GM12878 (cell line): ENCODE measurements at regions not wholly inside any gene's neighbourhood (a gene's known extent, or its start where the extent isn't known, plus 50 kb on each side); places are given as distances from the start of the nearest gene placed in this dataset.

ENCODE experiments used
- CHD4 ChIP-seq: fragments of 200-600 bp; sonication (generic); IDR thresholded peaks from 2 replicates; pipeline ENCODE4 v1.6.1; 2016; ENCODE audit warnings: mild to moderate bottlenecking
- DPF2 ChIP-seq: fragments of 450-650 bp; IDR thresholded peaks from 2 replicates; pipeline ENCODE4 v1.6.1; 2017; ENCODE audit warnings: mild to moderate bottlenecking
- EP300 ChIP-seq, 2 experiments: fragments of 150-350 bp in 1 of 2; IDR thresholded peaks; 2 replicates each; pipeline ENCODE4 v1.6.1; 2011 to 2012; ENCODE audit warnings: low read depth in 2 of 2, low read length in 2 of 2, borderline replicate concordance in 1 of 2, improper control_type of control experiment in 1 of 2, inconsistent platforms in 1 of 2; ENCODE audit not compliant: control insufficient read depth in 1 of 2
- FOXM1 ChIP-seq: IDR thresholded peaks from 2 replicates; pipeline ENCODE4 v1.6.1; 2012; ENCODE audit warnings: low read depth, mild to moderate bottlenecking, inconsistent platforms, low read length, moderate library complexity
- IKZF2 ChIP-seq, 2 experiments: fragments of 450-650 bp; IDR thresholded peaks; 2 replicates each; pipeline ENCODE4 v1.6.1; 2017; ENCODE audit warnings: mild to moderate bottlenecking in 2 of 2, moderate library complexity in 2 of 2
- MEF2A ChIP-seq: IDR thresholded peaks from 2 replicates; pipeline ENCODE4 v1.6.1; 2011; ENCODE audit warnings: low read depth, mild to moderate bottlenecking, low read length, moderate library complexity; ENCODE audit not compliant: insufficient read depth
- RCOR1 ChIP-seq: conservative IDR thresholded peaks from 2 replicates; pipeline ENCODE4 v1.6.1; 2012; ENCODE audit warnings: low read depth, low read length, improper control_type of control experiment
- SMARCA5 ChIP-seq: fragments of 450-650 bp; IDR thresholded peaks from 2 replicates; pipeline ENCODE4 v1.6.1; 2017; ENCODE audit warnings: mild to moderate bottlenecking
- ZBTB4 ChIP-seq: fragments of 450-650 bp; formaldehyde crosslinking; IDR thresholded peaks from 2 replicates; pipeline ENCODE4 v1.4.0; 2022; ENCODE audit warnings: mild to moderate bottlenecking, moderate library complexity
- TF ChIP-seq, protein P1 (sequence below): IDR thresholded peaks from 2 replicates; pipeline ENCODE4 v1.6.1; 2012; ENCODE audit warnings: improper control_type of control experiment, low read depth, low read length; ENCODE audit not compliant: insufficient replicate concordance
- TF ChIP-seq, protein P2 (sequence below): IDR thresholded peaks from 2 replicates; pipeline ENCODE4 v1.6.1; 2012; ENCODE audit warnings: mild to moderate bottlenecking, low read depth, low read length
- TF ChIP-seq, protein P3 (sequence below): IDR thresholded peaks from 2 replicates; pipeline ENCODE4 v1.6.1; 2011; ENCODE audit warnings: mild to moderate bottlenecking, low read depth, low read length, moderate library complexity; ENCODE audit not compliant: insufficient replicate concordance
- TF ChIP-seq, protein P4 (sequence below), 3 experiments: IDR thresholded peaks in 2 of 3; conservative IDR thresholded peaks in 1 of 3; 2 replicates each; pipeline ENCODE4 v1.5.1; 2011; ENCODE audit warnings: low read depth in 3 of 3, low read length in 3 of 3, mild to moderate bottlenecking in 3 of 3, control low read depth in 2 of 3, moderate library complexity in 2 of 3, inconsistent platforms in 1 of 3, mixed read lengths in 1 of 3; ENCODE audit not compliant: control insufficient read depth in 2 of 3, insufficient read depth in 1 of 3; ENCODE audit errors: extremely low read depth in 1 of 3

- TF ChIP-seq SMARCA5: no peak
- TF ChIP-seq, protein P1, sequence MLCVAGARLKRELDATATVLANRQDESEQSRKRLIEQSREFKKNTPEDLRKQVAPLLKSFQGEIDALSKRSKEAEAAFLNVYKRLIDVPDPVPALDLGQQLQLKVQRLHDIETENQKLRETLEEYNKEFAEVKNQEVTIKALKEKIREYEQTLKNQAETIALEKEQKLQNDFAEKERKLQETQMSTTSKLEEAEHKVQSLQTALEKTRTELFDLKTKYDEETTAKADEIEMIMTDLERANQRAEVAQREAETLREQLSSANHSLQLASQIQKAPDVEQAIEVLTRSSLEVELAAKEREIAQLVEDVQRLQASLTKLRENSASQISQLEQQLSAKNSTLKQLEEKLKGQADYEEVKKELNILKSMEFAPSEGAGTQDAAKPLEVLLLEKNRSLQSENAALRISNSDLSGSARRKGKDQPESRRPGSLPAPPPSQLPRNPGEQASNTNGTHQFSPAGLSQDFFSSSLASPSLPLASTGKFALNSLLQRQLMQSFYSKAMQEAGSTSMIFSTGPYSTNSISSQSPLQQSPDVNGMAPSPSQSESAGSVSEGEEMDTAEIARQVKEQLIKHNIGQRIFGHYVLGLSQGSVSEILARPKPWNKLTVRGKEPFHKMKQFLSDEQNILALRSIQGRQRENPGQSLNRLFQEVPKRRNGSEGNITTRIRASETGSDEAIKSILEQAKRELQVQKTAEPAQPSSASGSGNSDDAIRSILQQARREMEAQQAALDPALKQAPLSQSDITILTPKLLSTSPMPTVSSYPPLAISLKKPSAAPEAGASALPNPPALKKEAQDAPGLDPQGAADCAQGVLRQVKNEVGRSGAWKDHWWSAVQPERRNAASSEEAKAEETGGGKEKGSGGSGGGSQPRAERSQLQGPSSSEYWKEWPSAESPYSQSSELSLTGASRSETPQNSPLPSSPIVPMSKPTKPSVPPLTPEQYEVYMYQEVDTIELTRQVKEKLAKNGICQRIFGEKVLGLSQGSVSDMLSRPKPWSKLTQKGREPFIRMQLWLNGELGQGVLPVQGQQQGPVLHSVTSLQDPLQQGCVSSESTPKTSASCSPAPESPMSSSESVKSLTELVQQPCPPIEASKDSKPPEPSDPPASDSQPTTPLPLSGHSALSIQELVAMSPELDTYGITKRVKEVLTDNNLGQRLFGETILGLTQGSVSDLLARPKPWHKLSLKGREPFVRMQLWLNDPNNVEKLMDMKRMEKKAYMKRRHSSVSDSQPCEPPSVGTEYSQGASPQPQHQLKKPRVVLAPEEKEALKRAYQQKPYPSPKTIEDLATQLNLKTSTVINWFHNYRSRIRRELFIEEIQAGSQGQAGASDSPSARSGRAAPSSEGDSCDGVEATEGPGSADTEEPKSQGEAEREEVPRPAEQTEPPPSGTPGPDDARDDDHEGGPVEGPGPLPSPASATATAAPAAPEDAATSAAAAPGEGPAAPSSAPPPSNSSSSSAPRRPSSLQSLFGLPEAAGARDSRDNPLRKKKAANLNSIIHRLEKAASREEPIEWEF: no peak
- TF ChIP-seq IKZF2 (IDR thresholded peaks at IDR 0.05): no peak
- TF ChIP-seq EP300 (IDR thresholded peaks at IDR 0.05; ENCODE audit: borderline replicate concordance in 1 of 2, control insufficient read depth in 1 of 2, low read depth in 2 of 2, low read length in 2 of 2): no peak
- TF ChIP-seq, protein P2, sequence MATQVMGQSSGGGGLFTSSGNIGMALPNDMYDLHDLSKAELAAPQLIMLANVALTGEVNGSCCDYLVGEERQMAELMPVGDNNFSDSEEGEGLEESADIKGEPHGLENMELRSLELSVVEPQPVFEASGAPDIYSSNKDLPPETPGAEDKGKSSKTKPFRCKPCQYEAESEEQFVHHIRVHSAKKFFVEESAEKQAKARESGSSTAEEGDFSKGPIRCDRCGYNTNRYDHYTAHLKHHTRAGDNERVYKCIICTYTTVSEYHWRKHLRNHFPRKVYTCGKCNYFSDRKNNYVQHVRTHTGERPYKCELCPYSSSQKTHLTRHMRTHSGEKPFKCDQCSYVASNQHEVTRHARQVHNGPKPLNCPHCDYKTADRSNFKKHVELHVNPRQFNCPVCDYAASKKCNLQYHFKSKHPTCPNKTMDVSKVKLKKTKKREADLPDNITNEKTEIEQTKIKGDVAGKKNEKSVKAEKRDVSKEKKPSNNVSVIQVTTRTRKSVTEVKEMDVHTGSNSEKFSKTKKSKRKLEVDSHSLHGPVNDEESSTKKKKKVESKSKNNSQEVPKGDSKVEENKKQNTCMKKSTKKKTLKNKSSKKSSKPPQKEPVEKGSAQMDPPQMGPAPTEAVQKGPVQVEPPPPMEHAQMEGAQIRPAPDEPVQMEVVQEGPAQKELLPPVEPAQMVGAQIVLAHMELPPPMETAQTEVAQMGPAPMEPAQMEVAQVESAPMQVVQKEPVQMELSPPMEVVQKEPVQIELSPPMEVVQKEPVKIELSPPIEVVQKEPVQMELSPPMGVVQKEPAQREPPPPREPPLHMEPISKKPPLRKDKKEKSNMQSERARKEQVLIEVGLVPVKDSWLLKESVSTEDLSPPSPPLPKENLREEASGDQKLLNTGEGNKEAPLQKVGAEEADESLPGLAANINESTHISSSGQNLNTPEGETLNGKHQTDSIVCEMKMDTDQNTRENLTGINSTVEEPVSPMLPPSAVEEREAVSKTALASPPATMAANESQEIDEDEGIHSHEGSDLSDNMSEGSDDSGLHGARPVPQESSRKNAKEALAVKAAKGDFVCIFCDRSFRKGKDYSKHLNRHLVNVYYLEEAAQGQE: no peak
- TF ChIP-seq, protein P3, sequence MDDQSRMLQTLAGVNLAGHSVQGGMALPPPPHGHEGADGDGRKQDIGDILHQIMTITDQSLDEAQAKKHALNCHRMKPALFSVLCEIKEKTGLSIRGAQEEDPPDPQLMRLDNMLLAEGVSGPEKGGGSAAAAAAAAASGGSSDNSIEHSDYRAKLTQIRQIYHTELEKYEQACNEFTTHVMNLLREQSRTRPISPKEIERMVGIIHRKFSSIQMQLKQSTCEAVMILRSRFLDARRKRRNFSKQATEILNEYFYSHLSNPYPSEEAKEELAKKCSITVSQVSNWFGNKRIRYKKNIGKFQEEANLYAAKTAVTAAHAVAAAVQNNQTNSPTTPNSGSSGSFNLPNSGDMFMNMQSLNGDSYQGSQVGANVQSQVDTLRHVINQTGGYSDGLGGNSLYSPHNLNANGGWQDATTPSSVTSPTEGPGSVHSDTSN: no peak
- no peak for TF ChIP-seq MEF2A
- TF ChIP-seq, protein P4, sequence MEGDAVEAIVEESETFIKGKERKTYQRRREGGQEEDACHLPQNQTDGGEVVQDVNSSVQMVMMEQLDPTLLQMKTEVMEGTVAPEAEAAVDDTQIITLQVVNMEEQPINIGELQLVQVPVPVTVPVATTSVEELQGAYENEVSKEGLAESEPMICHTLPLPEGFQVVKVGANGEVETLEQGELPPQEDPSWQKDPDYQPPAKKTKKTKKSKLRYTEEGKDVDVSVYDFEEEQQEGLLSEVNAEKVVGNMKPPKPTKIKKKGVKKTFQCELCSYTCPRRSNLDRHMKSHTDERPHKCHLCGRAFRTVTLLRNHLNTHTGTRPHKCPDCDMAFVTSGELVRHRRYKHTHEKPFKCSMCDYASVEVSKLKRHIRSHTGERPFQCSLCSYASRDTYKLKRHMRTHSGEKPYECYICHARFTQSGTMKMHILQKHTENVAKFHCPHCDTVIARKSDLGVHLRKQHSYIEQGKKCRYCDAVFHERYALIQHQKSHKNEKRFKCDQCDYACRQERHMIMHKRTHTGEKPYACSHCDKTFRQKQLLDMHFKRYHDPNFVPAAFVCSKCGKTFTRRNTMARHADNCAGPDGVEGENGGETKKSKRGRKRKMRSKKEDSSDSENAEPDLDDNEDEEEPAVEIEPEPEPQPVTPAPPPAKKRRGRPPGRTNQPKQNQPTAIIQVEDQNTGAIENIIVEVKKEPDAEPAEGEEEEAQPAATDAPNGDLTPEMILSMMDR (IDR thresholded peaks at IDR 0.05 in 2 of 3, conservative IDR thresholded peaks at IDR 0.05 in 1 of 3; ENCODE audit: control insufficient read depth in 2 of 3, extremely low read depth in 1 of 3, insufficient read depth in 1 of 3, low read depth in 3 of 3, low read length in 3 of 3): no peak
- TF ChIP-seq CHD4: no peak
- TF ChIP-seq RCOR1: no peak
- no peak for TF ChIP-seq FOXM1
- no peak for TF ChIP-seq DPF2
- TF ChIP-seq ZBTB4: no peak
Measured at GRCh38 chr9:75410405-75410804, 322.1 kb downstream of the OSTF1 start.
